HEK293T (cell line): ENCODE measurements at regions not wholly inside any gene's neighbourhood (a gene's known extent, or its start where the extent isn't known, plus 50 kb on each side); places are given as distances from the start of the nearest gene placed in this dataset.

ENCODE experiments used
- CTCF ChIA-PET: fragments of 350-600 bp; formaldehyde crosslinking; extraction: SDS; loops from one replicate; lab custom pipeline; 2021; ENCODE audit warnings: antibody characterized with exemption, inconsistent platforms; lab: Yijun Ruan, JAX
- POLR2A ChIA-PET: fragments of 350-600 bp; formaldehyde crosslinking; extraction: SDS; loops from one replicate; lab custom pipeline; 2020; ENCODE audit warnings: antibody characterized with exemption, inconsistent platforms; lab: Yijun Ruan, JAX
- DNase-seq: peaks from one replicate; pipeline ENCODE4 v3.0.0; 2012; ENCODE audit warnings: mixed read lengths; ENCODE audit errors: extremely low spot score
- ARNT ChIP-seq: fragments of 450-650 bp; IDR thresholded peaks from 2 replicates; pipeline ENCODE4 v1.6.1; 2017; ENCODE audit warnings: mild to moderate bottlenecking
- BHLHE40 ChIP-seq: fragments of 450-650 bp; IDR thresholded peaks from 2 replicates; pipeline ENCODE4 v1.6.1; 2016; ENCODE audit warnings: mild to moderate bottlenecking, moderate library complexity, borderline replicate concordance
- CTBP1 ChIP-seq: fragments of 450-650 bp; IDR thresholded peaks from 2 replicates; pipeline ENCODE4 v1.6.1; 2016; ENCODE audit warnings: borderline replicate concordance
- ELF4 ChIP-seq: fragments of 450-650 bp; IDR thresholded peaks from 2 replicates; pipeline ENCODE4 v1.6.1; 2017; ENCODE audit warnings: antibody characterized with exemption
- FOXA1 ChIP-seq: fragments of 450-650 bp; IDR thresholded peaks from 2 replicates; pipeline ENCODE4 v1.6.1; 2016; ENCODE audit warnings: mild to moderate bottlenecking
- FOXK2 ChIP-seq: fragments of 450-650 bp; IDR thresholded peaks from 2 replicates; pipeline ENCODE4 v1.6.1; 2016; ENCODE audit warnings: mild to moderate bottlenecking
- FOXM1 ChIP-seq: fragments of 450-650 bp; IDR thresholded peaks from 2 replicates; pipeline ENCODE4 v1.6.1; 2017; ENCODE audit warnings: mild to moderate bottlenecking, borderline replicate concordance
- HDGF ChIP-seq: fragments of 450-650 bp; IDR thresholded peaks from 2 replicates; pipeline ENCODE4 v1.6.1; 2017; ENCODE audit warnings: antibody characterized with exemption, borderline replicate concordance
- L3MBTL2 ChIP-seq: fragments of 450-650 bp; conservative IDR thresholded peaks from 2 replicates; pipeline ENCODE4 v1.6.1; 2016; ENCODE audit warnings: mild to moderate bottlenecking
- LEF1 ChIP-seq: fragments of 450-650 bp; IDR thresholded peaks from 2 replicates; pipeline ENCODE4 v1.6.1; 2017; ENCODE audit warnings: mild to moderate bottlenecking, borderline replicate concordance
- NFRKB ChIP-seq: fragments of 450-650 bp; IDR thresholded peaks from 2 replicates; pipeline ENCODE4 v1.6.1; 2016; ENCODE audit warnings: mild to moderate bottlenecking, moderate library complexity
- PKNOX1 ChIP-seq: fragments of 450-650 bp; IDR thresholded peaks from 2 replicates; pipeline ENCODE4 v1.6.1; 2016
- SP1 ChIP-seq: fragments of 450-650 bp; IDR thresholded peaks from 2 replicates; pipeline ENCODE4 v1.6.1; 2017
- SUZ12 ChIP-seq: fragments of 450-650 bp; IDR thresholded peaks from 2 replicates; pipeline ENCODE4 v1.6.1; 2016; ENCODE audit warnings: mild to moderate bottlenecking
- TARDBP ChIP-seq: fragments of 450-650 bp; IDR thresholded peaks from 2 replicates; pipeline ENCODE4 v1.6.1; 2016
- ZNF384 ChIP-seq: fragments of 450-650 bp; IDR thresholded peaks from 2 replicates; pipeline ENCODE4 v1.6.1; 2016

- ChIA-PET CTCF (no interaction called here), POLR2A (no interaction called here)
- TF ChIP-seq ARNT (no peak), SUZ12 (no peak), PKNOX1 (no peak), ZNF384 (no peak), L3MBTL2 (no peak), LEF1 (no peak), FOXK2 (no peak), ELF4 (no peak), NFRKB (no peak), TARDBP (no peak), CTBP1 (no peak), SP1 (no peak)
- DNase-seq = no peak
Measured at GRCh38 chr1:57724535-57724934, 300.7 kb upstream of the DAB1 start.

- ChIA-PET POLR2A (no interaction called here), CTCF (no interaction called here)
- no peak for DNase-seq
- no peak for TF ChIP-seq NFRKB
- TF ChIP-seq FOXA1 = no peak
- no peak for TF ChIP-seq ZNF384
- TF ChIP-seq FOXK2 = no peak
- TF ChIP-seq SP1 = no peak
- no peak for TF ChIP-seq SUZ12
- TF ChIP-seq HDGF = no peak
- TF ChIP-seq FOXM1 = no peak
- TF ChIP-seq TARDBP = no peak
- no peak for TF ChIP-seq ARNT
- no peak for TF ChIP-seq L3MBTL2
- TF ChIP-seq PKNOX1 = no peak
- TF ChIP-seq ELF4 = no peak
- TF ChIP-seq LEF1 = no peak
- TF ChIP-seq BHLHE40 = no peak
- TF ChIP-seq CTBP1 = no peak
Measured at GRCh38 chr1:57722285-57722978, 298.6 kb upstream of the DAB1 start.

- CTCF ChIA-PET = no interaction called here
- POLR2A ChIA-PET = no interaction called here
- DNase-seq = no peak
- no peak for TF ChIP-seq CTBP1
- no peak for TF ChIP-seq SUZ12
- TF ChIP-seq ELF4 = no peak
- TF ChIP-seq ZNF384 = no peak
- no peak for TF ChIP-seq PKNOX1
- TF ChIP-seq SP1 = no peak
- no peak for TF ChIP-seq LEF1
- no peak for TF ChIP-seq NFRKB
- no peak for TF ChIP-seq ARNT
- TF ChIP-seq FOXM1 = no peak
- no peak for TF ChIP-seq FOXA1
- TF ChIP-seq FOXK2 = no peak
- no peak for TF ChIP-seq L3MBTL2
- TF ChIP-seq TARDBP = no peak
- TF ChIP-seq HDGF = no peak
Measured at GRCh38 chr1:57721001-57721400, 297.1 kb upstream of the DAB1 start.

- ChIA-PET CTCF (no interaction called here), POLR2A (no interaction called here)
- TF ChIP-seq PKNOX1 (no peak), L3MBTL2 (no peak), LEF1 (no peak), CTBP1 (no peak)
- no peak for DNase-seq
Measured at GRCh38 chr1:57719274-57719673, 295.4 kb upstream of the DAB1 start.

- CTCF ChIA-PET = interaction anchor here (0.6 kb wide), 1 partner anchor 591 kb away, joined by 3 read pairs; no protein-coding TSS in a partner anchor
- POLR2A ChIA-PET = no interaction called here
- TF ChIP-seq CTBP1 = no peak
- no peak for TF ChIP-seq FOXK2
- no peak for TF ChIP-seq ELF4
- no peak for TF ChIP-seq SP1
- TF ChIP-seq FOXM1 = no peak
- TF ChIP-seq ARNT = no peak
- TF ChIP-seq LEF1 = no peak
- TF ChIP-seq L3MBTL2 = no peak
- TF ChIP-seq HDGF = no peak
- no peak for DNase-seq
Measured at GRCh38 chr1:57713501-57713900, 289.6 kb upstream of the DAB1 start.

- DNase-seq = no peak
- TF ChIP-seq LEF1 (no peak), FOXK2 (no peak), L3MBTL2 (no peak), SUZ12 (no peak), NFRKB (no peak), ARNT (no peak)
- ChIA-PET POLR2A (no interaction called here), CTCF (no interaction called here)
Measured at GRCh38 chr1:57712846-57713245, 289.0 kb upstream of the DAB1 start.
